Loucy (cell line): ENCODE measurements at regions not wholly inside any gene's neighbourhood (a gene's known extent, or its start where the extent isn't known, plus 50 kb on each side); places are given as distances from the start of the nearest gene placed in this dataset.

ENCODE experiments used
- H2AFZ ChIP-seq: fragments of 200-600 bp; sonication (generic); 2 replicates; pipeline ENCODE4 v1.6.0; 2016; ENCODE audit warnings: antibody characterized with exemption, mild to moderate bottlenecking, low read length, moderate library complexity
- H3F3A ChIP-seq: fragments of 200-600 bp; 2 replicates; pipeline ENCODE4 v1.6.0; 2016; ENCODE audit warnings: antibody characterized with exemption, low read depth, mild to moderate bottlenecking
- H3K27me3 ChIP-seq: fragments of 200-600 bp; sonication (generic); 2 replicates; pipeline ENCODE4 v1.6.1; 2014; ENCODE audit warnings: low read length, mild to moderate bottlenecking; ENCODE audit not compliant: insufficient read depth, poor library complexity, severe bottlenecking
- H3K36me3 ChIP-seq: fragments of 200-600 bp; sonication (generic); 2 replicates; pipeline ENCODE4 v1.6.1; 2016; ENCODE audit warnings: low read length; ENCODE audit not compliant: insufficient read depth
- H3K4me1 ChIP-seq: fragments of 200-600 bp; sonication (generic); 2 replicates; pipeline ENCODE4 v1.5.1; 2014; ENCODE audit warnings: low read length, mild to moderate bottlenecking; ENCODE audit not compliant: insufficient read depth, poor library complexity, severe bottlenecking
- H3K4me2 ChIP-seq: fragments of 200-600 bp; sonication (generic); 2 replicates; pipeline ENCODE4 v1.6.0; 2014; ENCODE audit warnings: antibody characterized with exemption, low read length, low read depth, mild to moderate bottlenecking; ENCODE audit not compliant: poor library complexity, severe bottlenecking
- H3K4me3 ChIP-seq: fragments of 200-600 bp; sonication (generic); 2 replicates; pipeline ENCODE4 v1.5.1; 2014; ENCODE audit warnings: low read length, mild to moderate bottlenecking, mixed read lengths; ENCODE audit not compliant: poor library complexity, severe bottlenecking
- H3K79me2 ChIP-seq: fragments of 200-600 bp; sonication (generic); 2 replicates; pipeline ENCODE4 v1.6.1; 2014; ENCODE audit warnings: low read length; ENCODE audit not compliant: insufficient read depth
- H3K9ac ChIP-seq: fragments of 200-600 bp; sonication (generic); 2 replicates; pipeline ENCODE4 v1.6.0; 2014; ENCODE audit warnings: mild to moderate bottlenecking, low read depth, low read length, moderate library complexity; ENCODE audit not compliant: poor library complexity, severe bottlenecking
- H3K9me2 ChIP-seq: fragments of 200-600 bp; sonication (generic); replicated peaks from 2 replicates; pipeline ENCODE4 v1.6.1; 2016; ENCODE audit warnings: low read depth, low read length, mixed read lengths
- H3K9me3 ChIP-seq: fragments of 200-600 bp; sonication (generic); 2 replicates; pipeline ENCODE4 v1.6.1; 2014; ENCODE audit warnings: mild to moderate bottlenecking, antibody characterized with exemption, low read length, low read depth; ENCODE audit not compliant: insufficient read depth
- H4K20me1 ChIP-seq: fragments of 200-600 bp; sonication (generic); 2 replicates; pipeline ENCODE4 v1.6.0; 2014; ENCODE audit warnings: antibody characterized with exemption, low read length, mild to moderate bottlenecking; ENCODE audit not compliant: insufficient read depth, poor library complexity, severe bottlenecking
- CTCF ChIP-seq: fragments of 200-600 bp; sonication (generic); conservative IDR thresholded peaks from 2 replicates; pipeline ENCODE4 v1.5.1; 2014; ENCODE audit warnings: mild to moderate bottlenecking, antibody characterized with exemption, low read length
- EZH2phosphoT487 ChIP-seq: fragments of 200-600 bp; IDR thresholded peaks from 2 replicates; pipeline ENCODE4 v1.6.1; 2018; ENCODE audit warnings: antibody characterized with exemption, mild to moderate bottlenecking, moderate library complexity, borderline replicate concordance

- H3K9me2 ChIP-seq: no peaks in the 10 kb centered on the region
- no peak overlapping the region for H3K4me2 ChIP-seq
- H2AFZ ChIP-seq: no peak overlapping the region
- no peaks in the 10 kb centered on the region for H3K79me2 ChIP-seq
- no peaks in the 10 kb centered on the region for H3F3A ChIP-seq
- no peaks in the 10 kb centered on the region for H3K27me3 ChIP-seq
- no peaks in the 10 kb centered on the region for H3K4me1 ChIP-seq
- H3K9me3 ChIP-seq: no peaks in the 10 kb centered on the region
- H3K9ac ChIP-seq: no peak overlapping the region
- no peaks in the 10 kb centered on the region for H4K20me1 ChIP-seq
- no peak overlapping the region for H3K4me3 ChIP-seq
- H3K36me3 ChIP-seq: no peaks in the 10 kb centered on the region
- no peak for TF ChIP-seq CTCF
- TF ChIP-seq EZH2phosphoT487: no peak
Measured at GRCh38 chr13:102504002-102504401, 92.8 kb upstream of the TPP2 start.

- H3K9me3 ChIP-seq: no peaks in the 10 kb centered on the region
- no peak for TF ChIP-seq CTCF
- TF ChIP-seq EZH2phosphoT487: no peak
- H3F3A ChIP-seq: no peaks in the 10 kb centered on the region
- no peak overlapping the region for H3K4me2 ChIP-seq
- H3K9ac ChIP-seq: no peak overlapping the region
- no peaks in the 10 kb centered on the region for H3K79me2 ChIP-seq
- no peaks in the 10 kb centered on the region for H3K4me1 ChIP-seq
- H3K36me3 ChIP-seq: no peaks in the 10 kb centered on the region
- H3K9me2 ChIP-seq: no peaks in the 10 kb centered on the region
- H2AFZ ChIP-seq: no peak overlapping the region
- H3K27me3 ChIP-seq: no peaks in the 10 kb centered on the region
- H3K4me3 ChIP-seq: no peak overlapping the region
- no peaks in the 10 kb centered on the region for H4K20me1 ChIP-seq
Measured at GRCh38 chr13:102495663-102496062, 93.8 kb upstream of the FGF14 start.

- Histone ChIP-seq H3K4me3 (no peak overlapping the region), H2AFZ (no peak overlapping the region), H3F3A (no peaks in the 10 kb centered on the region), H3K9me3 (no peaks in the 10 kb centered on the region), H3K9ac (no peak overlapping the region), H3K27me3 (no peaks in the 10 kb centered on the region), H3K4me1 (no peaks in the 10 kb centered on the region), H4K20me1 (no peaks in the 10 kb centered on the region), H3K36me3 (no peaks in the 10 kb centered on the region), H3K79me2 (no peaks in the 10 kb centered on the region), H3K4me2 (no peak overlapping the region), H3K9me2 (no peaks in the 10 kb centered on the region)
- TF ChIP-seq EZH2phosphoT487 (no peak), CTCF (no peak)
Measured at GRCh38 chr13:102487330-102487729, 85.5 kb upstream of the FGF14 start.
